Neural progenitor cell (in vitro differentiated cells): ENCODE measurements at regions not wholly inside any gene's neighbourhood (a gene's known extent, or its start where the extent isn't known, plus 50 kb on each side); places are given as distances from the start of the nearest gene placed in this dataset.

Experiments used
- DNase-seq: peaks from one replicate; pipeline ENCODE4 v3.0.0-alpha.2; 2016; ENCODE audit warnings: low spot score
- H2AFZ ChIP-seq: fragments of 200-600 bp; sonication (generic); replicated peaks from 2 replicates; pipeline ENCODE4 v1.6.1; 2016; ENCODE audit warnings: antibody characterized with exemption
- H3F3A ChIP-seq: fragments of 200-600 bp; sonication (generic); 2 replicates; pipeline ENCODE4 v1.6.1; 2016; ENCODE audit warnings: antibody characterized with exemption, low read depth
- H3K27ac ChIP-seq: fragments of 200-600 bp; sonication (generic); 2 replicates; pipeline ENCODE4 v1.5.1; 2016; ENCODE audit warnings: mild to moderate bottlenecking
- H3K27me3 ChIP-seq: fragments of 200-600 bp; sonication (generic); 2 replicates; pipeline ENCODE4 v1.6.1; 2016; ENCODE audit warnings: mild to moderate bottlenecking, moderate library complexity
- H3K36me3 ChIP-seq: fragments of 200-600 bp; sonication (generic); 2 replicates; pipeline ENCODE4 v1.5.1; 2016
- H3K4me1 ChIP-seq: fragments of 200-600 bp; sonication (generic); 2 replicates; pipeline ENCODE4 v1.6.1; 2016; ENCODE audit warnings: mixed run types
- H3K4me2 ChIP-seq: fragments of 200-600 bp; sonication (generic); 2 replicates; pipeline ENCODE4 v1.6.1; 2016
- H3K4me3 ChIP-seq: fragments of 200-600 bp; sonication (generic); 2 replicates; pipeline ENCODE4 v1.5.1; 2016
- H3K79me2 ChIP-seq: fragments of 200-600 bp; sonication (generic); 2 replicates; pipeline ENCODE4 v1.6.1; 2016; ENCODE audit warnings: low read depth
- H3K9ac ChIP-seq: fragments of 200-600 bp; sonication (generic); 2 replicates; pipeline ENCODE4 v1.6.1; 2016
- H3K9me3 ChIP-seq: fragments of 200-600 bp; sonication (generic); 2 replicates; pipeline ENCODE4 v1.5.1; 2016; ENCODE audit warnings: low read depth
- H4K20me1 ChIP-seq: fragments of 200-600 bp; sonication (generic); 2 replicates; pipeline ENCODE4 v1.6.1; 2016; ENCODE audit warnings: low read depth
- H3K27ac Mint-ChIP-seq: 3 replicates; pipeline ENCODE4 v1.8.0; 2021; ENCODE audit warnings: mixed read lengths
- H3K27me3 Mint-ChIP-seq: 2 replicates; pipeline ENCODE4 v1.8.0; 2022; ENCODE audit warnings: low read depth, mild to moderate bottlenecking, inconsistent platforms, moderate library complexity, mixed read lengths; ENCODE audit not compliant: insufficient read depth
- H3K36me3 Mint-ChIP-seq: 3 replicates; pipeline ENCODE4 v1.8.0; 2021; ENCODE audit warnings: mixed read lengths
- H3K4me1 Mint-ChIP-seq: 3 replicates; pipeline ENCODE4 v1.8.0; 2021; ENCODE audit warnings: mixed read lengths
- H3K4me3 Mint-ChIP-seq: 3 replicates; pipeline ENCODE4 v1.8.0; 2021; ENCODE audit warnings: mild to moderate bottlenecking, moderate library complexity, mixed read lengths
- H3K9me3 Mint-ChIP-seq: 3 replicates; pipeline ENCODE4 v1.8.0; 2020; ENCODE audit warnings: mixed read lengths
- EZH2 ChIP-seq: fragments of 200-600 bp; sonication (generic); IDR thresholded peaks from 2 replicates; pipeline ENCODE4 v1.6.1; 2017; ENCODE audit warnings: antibody characterized with exemption, mild to moderate bottlenecking, moderate library complexity
- EZH2phosphoT487 ChIP-seq: fragments of 200-600 bp; sonication (generic); IDR thresholded peaks from 2 replicates; pipeline ENCODE4 v1.6.1; 2017; ENCODE audit warnings: antibody characterized with exemption
- TF ChIP-seq, protein P1 (sequence below): fragments of 200-600 bp; sonication (generic); IDR thresholded peaks from 2 replicates; pipeline ENCODE4 v1.5.1; 2017; ENCODE audit warnings: antibody characterized with exemption, mild to moderate bottlenecking

- Histone ChIP-seq H3K9me3 (no peaks in the 10 kb centered on the region), H2AFZ (no peak overlapping the region), H3K79me2 (no peaks in the 10 kb centered on the region), H4K20me1 (no peaks in the 10 kb centered on the region), H3K27ac (no peak overlapping the region), H3K27me3 (no peaks in the 10 kb centered on the region), H3K4me3 (no peak overlapping the region), H3K36me3 (no peaks in the 10 kb centered on the region), H3K9ac (no peak overlapping the region), H3K4me1 (no peaks in the 10 kb centered on the region), H3F3A (no peaks in the 10 kb centered on the region), H3K4me2 (no peak overlapping the region)
- H3K27me3 Mint-ChIP-seq = no peaks in the 10 kb centered on the region
- TF ChIP-seq EZH2 = no peak
- TF ChIP-seq, protein P1, sequence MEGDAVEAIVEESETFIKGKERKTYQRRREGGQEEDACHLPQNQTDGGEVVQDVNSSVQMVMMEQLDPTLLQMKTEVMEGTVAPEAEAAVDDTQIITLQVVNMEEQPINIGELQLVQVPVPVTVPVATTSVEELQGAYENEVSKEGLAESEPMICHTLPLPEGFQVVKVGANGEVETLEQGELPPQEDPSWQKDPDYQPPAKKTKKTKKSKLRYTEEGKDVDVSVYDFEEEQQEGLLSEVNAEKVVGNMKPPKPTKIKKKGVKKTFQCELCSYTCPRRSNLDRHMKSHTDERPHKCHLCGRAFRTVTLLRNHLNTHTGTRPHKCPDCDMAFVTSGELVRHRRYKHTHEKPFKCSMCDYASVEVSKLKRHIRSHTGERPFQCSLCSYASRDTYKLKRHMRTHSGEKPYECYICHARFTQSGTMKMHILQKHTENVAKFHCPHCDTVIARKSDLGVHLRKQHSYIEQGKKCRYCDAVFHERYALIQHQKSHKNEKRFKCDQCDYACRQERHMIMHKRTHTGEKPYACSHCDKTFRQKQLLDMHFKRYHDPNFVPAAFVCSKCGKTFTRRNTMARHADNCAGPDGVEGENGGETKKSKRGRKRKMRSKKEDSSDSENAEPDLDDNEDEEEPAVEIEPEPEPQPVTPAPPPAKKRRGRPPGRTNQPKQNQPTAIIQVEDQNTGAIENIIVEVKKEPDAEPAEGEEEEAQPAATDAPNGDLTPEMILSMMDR = no peak
- TF ChIP-seq EZH2phosphoT487 = no peak
- peaks cover 10% of the 10 kb centered on the region for H3K4me1 Mint-ChIP-seq
- no peak overlapping the region for H3K27ac Mint-ChIP-seq
- no peak for DNase-seq
- no peaks in the 10 kb centered on the region for H3K9me3 Mint-ChIP-seq
- no peak overlapping the region for H3K4me3 Mint-ChIP-seq
- H3K36me3 Mint-ChIP-seq = no peaks in the 10 kb centered on the region
These were observed 442.6 kb upstream of the THRB start for GRCh38 chr3:24937228-24937627.

DNA sequence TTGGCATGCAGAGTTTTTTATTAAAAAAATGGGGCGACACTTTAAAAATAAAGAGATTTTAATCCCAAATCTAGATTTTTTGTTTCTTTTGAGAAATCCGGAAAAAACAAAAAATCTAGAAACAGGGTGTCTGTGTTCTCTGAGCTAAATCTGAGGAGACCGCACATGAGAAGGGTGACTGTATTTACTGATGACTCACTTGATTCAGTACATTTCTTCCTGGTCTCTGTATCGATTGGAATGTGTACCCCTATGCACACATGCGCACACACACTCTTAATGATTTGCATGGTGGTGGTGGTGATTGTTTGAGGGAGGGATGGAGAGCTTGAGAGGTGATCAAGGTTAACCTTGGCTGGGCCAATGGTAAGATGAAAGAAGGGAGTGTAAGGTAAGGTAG, 443.1 kb upstream of the THRB start:
- Histone ChIP-seq H3F3A (no peaks in the 10 kb centered on the region), H4K20me1 (no peaks in the 10 kb centered on the region), H3K4me1 (no peaks in the 10 kb centered on the region), H3K4me3 (no peak overlapping the region), H3K9ac (no peak overlapping the region), H3K27ac (no peak overlapping the region), H3K4me2 (no peak overlapping the region), H3K36me3 (no peaks in the 10 kb centered on the region), H3K9me3 (no peaks in the 10 kb centered on the region), H3K27me3 (no peaks in the 10 kb centered on the region), H3K79me2 (no peaks in the 10 kb centered on the region), H2AFZ (no peak overlapping the region)
- no peaks in the 10 kb centered on the region for H3K36me3 Mint-ChIP-seq
- H3K4me3 Mint-ChIP-seq = no peak overlapping the region
- H3K9me3 Mint-ChIP-seq = no peaks in the 10 kb centered on the region
- DNase-seq = no peak
- peaks cover 10% of the 10 kb centered on the region for H3K4me1 Mint-ChIP-seq
- no peak overlapping the region for H3K27ac Mint-ChIP-seq
- no peaks in the 10 kb centered on the region for H3K27me3 Mint-ChIP-seq
- TF ChIP-seq, protein P1 = no peak
- no peak for TF ChIP-seq EZH2phosphoT487
- TF ChIP-seq EZH2 = no peak

GRCh38 chr3:24943961-24944360, 449.3 kb upstream of the THRB start:
- no peaks in the 10 kb centered on the region for H3F3A ChIP-seq
- H3K4me1 Mint-ChIP-seq = peaks cover 10% of the 10 kb centered on the region
- H4K20me1 ChIP-seq = no peaks in the 10 kb centered on the region
- H3K27ac ChIP-seq = no peak overlapping the region
- no peaks in the 10 kb centered on the region for H3K4me1 ChIP-seq
- no peaks in the 10 kb centered on the region for H3K27me3 ChIP-seq
- no peak overlapping the region for H3K9ac ChIP-seq
- DNase-seq = no peak
- no peak overlapping the region for H3K4me2 ChIP-seq
- H3K9me3 Mint-ChIP-seq = no peaks in the 10 kb centered on the region
- no peak overlapping the region for H3K4me3 ChIP-seq
- no peak overlapping the region for H3K4me3 Mint-ChIP-seq
- H3K9me3 ChIP-seq = no peaks in the 10 kb centered on the region
- TF ChIP-seq EZH2phosphoT487 = no peak
- no peak for TF ChIP-seq EZH2
- TF ChIP-seq, protein P1 = no peak
- no peaks in the 10 kb centered on the region for H3K27me3 Mint-ChIP-seq
- no peaks in the 10 kb centered on the region for H3K36me3 Mint-ChIP-seq
- H2AFZ ChIP-seq = no peak overlapping the region
- H3K27ac Mint-ChIP-seq = no peak overlapping the region
- H3K79me2 ChIP-seq = no peaks in the 10 kb centered on the region
- H3K36me3 ChIP-seq = no peaks in the 10 kb centered on the region
